SK-N-MC (cell line): ENCODE measurements at regions not wholly inside any gene's neighbourhood (a gene's known extent, or its start where the extent isn't known, plus 50 kb on each side); places are given as distances from the start of the nearest gene placed in this dataset.

Source experiments
- DNase-seq: peaks from one replicate; pipeline ENCODE4 v3.0.0-alpha.2; 2011; ENCODE audit warnings: low read depth, low spot score
- H3K27ac ChIP-seq: fragments of 200-600 bp; sonication (generic); 2 replicates; pipeline ENCODE4 v1.5.1; 2016; ENCODE audit warnings: mixed run types
- H3K36me3 ChIP-seq: fragments of 200-600 bp; sonication (generic); 2 replicates; pipeline ENCODE4 v1.6.1; 2017; ENCODE audit warnings: antibody characterized with exemption, low read length, mixed read lengths; ENCODE audit not compliant: insufficient read depth
- H3K4me3 ChIP-seq: fragments of 200-600 bp; sonication (generic); 2 replicates; pipeline ENCODE4 v1.5.1; 2016
- H3K9ac ChIP-seq: fragments of 200-600 bp; sonication (generic); 2 replicates; pipeline ENCODE4 v1.8.0; 2017; ENCODE audit warnings: mixed run types, mixed read lengths; ENCODE audit not compliant: insufficient read length
- H3K9me3 ChIP-seq: fragments of 200-600 bp; sonication (generic); 2 replicates; pipeline ENCODE4 v1.6.1; 2017; ENCODE audit warnings: low read depth, mild to moderate bottlenecking, antibody characterized with exemption, low read length, moderate library complexity, mixed read lengths
- EZH2 ChIP-seq: fragments of 200-600 bp; sonication (generic); IDR thresholded peaks from one replicate; pipeline ENCODE4 v1.6.1; 2017; ENCODE audit warnings: antibody characterized with exemption
- FOXP2 ChIP-seq: optimal IDR thresholded peaks from 2 replicates; pipeline ENCODE3; 2011; ENCODE audit warnings: mild to moderate bottlenecking, moderate library complexity; ENCODE audit not compliant: insufficient read depth; ENCODE audit errors: extremely low read length, control extremely low read depth
- POLR2AphosphoS5 ChIP-seq: IDR thresholded peaks from 2 replicates; pipeline ENCODE4 v1.6.1; 2012; ENCODE audit warnings: mild to moderate bottlenecking, low read depth, low read length, borderline replicate concordance

GRCh38 chr6:149153693-149154092 lies 163.8 kb upstream of the TAB2 start:
- DNase-seq: no peak
- Histone ChIP-seq H3K27ac (no peak overlapping the region), H3K36me3 (no peaks in the 10 kb centered on the region), H3K9me3 (no peaks in the 10 kb centered on the region), H3K4me3 (no peak overlapping the region), H3K9ac (no peak overlapping the region)
- TF ChIP-seq FOXP2 (no peak), POLR2AphosphoS5 (no peak), EZH2 (no peak)

GRCh38 chr6:149154261-149154821 lies 163.2 kb upstream of the TAB2 start:
- Histone ChIP-seq H3K27ac (no peak overlapping the region), H3K4me3 (no peak overlapping the region), H3K9ac (no peak overlapping the region), H3K9me3 (no peaks in the 10 kb centered on the region), H3K36me3 (no peaks in the 10 kb centered on the region)
- TF ChIP-seq FOXP2 (no peak), POLR2AphosphoS5 (no peak), EZH2 (no peak)
- DNase-seq: no peak

GRCh38 chr6:149157126-149157525 lies 160.4 kb upstream of the TAB2 start:
- Histone ChIP-seq H3K9me3 (no peaks in the 10 kb centered on the region), H3K27ac (no peak overlapping the region), H3K4me3 (peak overlapping the region; percentile 31), H3K9ac (no peak overlapping the region), H3K36me3 (no peaks in the 10 kb centered on the region)
- no peak for DNase-seq
- TF ChIP-seq FOXP2 (no peak), EZH2 (no peak), POLR2AphosphoS5 (no peak)

GRCh38 chr6:149158076-149158475 lies 159.4 kb upstream of the TAB2 start:
- H3K27ac ChIP-seq: no peak overlapping the region
- no peak for DNase-seq
- H3K4me3 ChIP-seq: no peak overlapping the region
- H3K9me3 ChIP-seq: no peaks in the 10 kb centered on the region
- H3K36me3 ChIP-seq: no peaks in the 10 kb centered on the region
- TF ChIP-seq EZH2 (no peak), POLR2AphosphoS5 (no peak), FOXP2 (no peak)
- no peak overlapping the region for H3K9ac ChIP-seq

- TF ChIP-seq POLR2AphosphoS5 (no peak), EZH2 (no peak), FOXP2 (no peak)
These were observed 156.6 kb upstream of the TAB2 start for GRCh38 chr6:149160943-149161342.

GRCh38 chr6:149162924-149163323 lies 154.6 kb upstream of the TAB2 start:
- Histone ChIP-seq H3K9ac (no peak overlapping the region), H3K27ac (no peak overlapping the region), H3K9me3 (no peaks in the 10 kb centered on the region), H3K4me3 (no peak overlapping the region), H3K36me3 (no peaks in the 10 kb centered on the region)
- DNase-seq: no peak
- TF ChIP-seq FOXP2: no peak
- no peak for TF ChIP-seq EZH2
- no peak for TF ChIP-seq POLR2AphosphoS5

More at GRCh38 chr6:149160943-149161342, 156.6 kb upstream of the TAB2 start:
- H3K4me3 ChIP-seq: no peak overlapping the region
- H3K36me3 ChIP-seq: no peaks in the 10 kb centered on the region
- H3K9me3 ChIP-seq: no peaks in the 10 kb centered on the region
- no peak for DNase-seq
- H3K9ac ChIP-seq: no peak overlapping the region
- no peak overlapping the region for H3K27ac ChIP-seq

GRCh38 chr6:149164199-149164750 lies 153.2 kb upstream of the TAB2 start:
- Histone ChIP-seq H3K27ac (peak overlapping the region; percentile 28; the same call in 1 of the 2 replicates), H3K9ac (no peak overlapping the region), H3K4me3 (peak overlapping the region; percentile 71), H3K9me3 (no peaks in the 10 kb centered on the region), H3K36me3 (no peaks in the 10 kb centered on the region)
- TF ChIP-seq FOXP2 (peak; percentile 4), EZH2 (no peak), POLR2AphosphoS5 (peak; percentile 50; the same call in 1 of the 2 replicates)
- peak; percentile 73 for DNase-seq

GRCh38 chr6:149166336-149166735 lies 151.2 kb upstream of the TAB2 start:
- Histone ChIP-seq H3K36me3 (no peaks in the 10 kb centered on the region), H3K27ac (peak overlapping the region; percentile 54; the same call in 1 of the 2 replicates), H3K9ac (no peak overlapping the region), H3K4me3 (peak overlapping the region; percentile 37; the same call in 1 of the 2 replicates), H3K9me3 (no peaks in the 10 kb centered on the region)
- TF ChIP-seq EZH2: no peak
- TF ChIP-seq POLR2AphosphoS5: no peak
- no peak for TF ChIP-seq FOXP2
- no peak for DNase-seq

- Histone ChIP-seq H3K27ac (peak overlapping the region; percentile 54; the same call in 1 of the 2 replicates), H3K9me3 (no peaks in the 10 kb centered on the region), H3K9ac (no peak overlapping the region), H3K36me3 (no peaks in the 10 kb centered on the region), H3K4me3 (peak overlapping the region; percentile 37; the same call in 1 of the 2 replicates)
- TF ChIP-seq POLR2AphosphoS5 (no peak), EZH2 (no peak), FOXP2 (no peak)
- no peak for DNase-seq
These were observed 150.8 kb upstream of the TAB2 start for GRCh38 chr6:149166747-149167146.

GRCh38 chr6:149168968-149169367 lies 148.5 kb upstream of the TAB2 start:
- Histone ChIP-seq H3K4me3 (no peak overlapping the region), H3K9me3 (no peaks in the 10 kb centered on the region), H3K27ac (no peak overlapping the region), H3K9ac (no peak overlapping the region), H3K36me3 (no peaks in the 10 kb centered on the region)
- no peak for TF ChIP-seq POLR2AphosphoS5
- no peak for TF ChIP-seq FOXP2
- no peak for TF ChIP-seq EZH2
- DNase-seq: no peak
